NCI-H187 treated with DMSO at 0.1 percent for 48 hours (cell line): ENCODE measurements at regions not wholly inside any gene's neighbourhood (a gene's known extent, or its start where the extent isn't known, plus 50 kb on each side); places are given as distances from the start of the nearest gene placed in this dataset.
"Not testable (repeated sequence)": the region's sequence is repeated elsewhere in the genome, so short reads cannot be mapped to it uniquely, and the experiment has no call there.

ENCODE experiments used
- DNase-seq: peaks from one replicate; lab custom pipeline; 2025; lab: John Stamatoyannopoulos, UW

DNA sequence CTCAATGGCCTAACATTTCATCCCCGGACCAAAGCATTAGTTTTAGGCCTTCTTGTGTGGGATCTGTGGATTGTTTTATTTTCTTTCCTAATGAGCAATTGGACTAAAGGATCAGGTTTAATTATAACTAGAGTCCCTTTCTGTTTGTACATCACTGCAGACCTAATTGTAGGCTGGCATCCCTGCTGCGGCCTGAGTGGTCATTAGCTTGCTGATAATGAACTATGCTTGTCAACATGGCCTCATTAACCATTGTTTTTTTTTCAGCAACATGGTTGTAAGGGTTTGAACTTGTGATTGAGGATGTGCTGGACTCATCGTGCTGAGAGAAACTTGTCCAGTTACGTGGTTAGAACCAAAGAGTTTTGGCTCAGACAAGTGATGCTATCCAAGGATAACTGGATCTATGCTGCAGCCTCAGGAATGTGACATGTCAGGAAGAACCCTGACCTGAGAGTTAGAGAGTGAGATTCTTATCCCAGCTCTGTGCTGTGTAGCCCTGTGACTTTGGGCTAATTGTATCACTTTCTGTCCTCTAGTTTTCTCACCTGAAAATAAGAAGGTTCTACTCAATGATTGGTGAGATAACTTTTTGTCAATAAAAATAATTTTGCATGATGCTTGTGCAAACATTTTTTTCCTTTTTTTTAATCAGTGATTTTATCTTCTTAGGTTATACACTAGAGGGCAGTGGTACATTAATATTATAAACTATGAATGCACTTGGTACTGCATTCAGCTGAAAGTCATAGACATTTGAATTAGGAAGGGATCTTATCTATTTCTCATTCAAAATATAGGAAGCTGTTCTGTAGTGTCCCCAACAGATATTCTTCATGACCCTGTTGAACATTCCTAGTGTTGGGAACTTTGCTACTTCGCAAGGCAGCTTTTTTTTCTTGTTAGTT, 140.9 kb downstream of the RNF144B start:
- no peak for DNase-seq

DNA sequence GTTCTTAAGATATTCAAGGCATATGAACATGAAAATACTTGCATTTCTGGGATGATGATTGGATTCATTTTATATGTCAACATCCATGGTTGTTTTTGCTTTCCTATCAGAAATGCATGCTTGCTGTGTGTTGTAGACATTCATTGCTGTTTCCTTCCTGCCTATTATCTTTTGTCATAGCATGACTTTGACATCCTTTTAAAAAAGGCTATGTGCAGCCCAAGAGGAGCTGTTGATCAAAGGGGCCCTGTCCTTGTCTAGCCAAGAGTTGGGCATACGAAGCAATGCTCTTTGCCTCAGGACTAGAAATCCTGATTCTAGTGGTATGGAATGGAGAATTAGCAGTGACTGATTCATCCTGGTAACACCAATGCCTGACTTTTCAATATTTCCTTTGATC, 143.1 kb downstream of the RNF144B start:
- no peak for DNase-seq

DNA sequence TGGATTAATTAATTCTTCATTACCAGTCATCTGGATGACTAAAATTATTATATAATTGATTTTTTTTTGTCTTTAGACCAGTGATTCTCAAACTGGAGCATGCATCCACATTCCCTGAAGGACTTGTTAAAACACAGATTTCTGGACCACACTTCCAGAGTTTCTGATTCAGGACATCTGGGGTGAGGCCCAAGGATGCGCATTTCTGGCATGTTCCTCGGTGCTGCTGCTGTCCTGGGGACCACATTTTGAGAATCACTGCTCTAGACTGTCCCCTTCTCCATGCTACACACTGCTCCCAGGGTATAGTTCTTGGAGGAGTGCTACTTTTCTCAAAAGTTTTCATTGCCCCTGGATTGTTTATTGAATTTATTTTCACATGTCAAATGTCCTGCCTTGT, 145.0 kb downstream of the RNF144B start:
- no peak for DNase-seq

DNA sequence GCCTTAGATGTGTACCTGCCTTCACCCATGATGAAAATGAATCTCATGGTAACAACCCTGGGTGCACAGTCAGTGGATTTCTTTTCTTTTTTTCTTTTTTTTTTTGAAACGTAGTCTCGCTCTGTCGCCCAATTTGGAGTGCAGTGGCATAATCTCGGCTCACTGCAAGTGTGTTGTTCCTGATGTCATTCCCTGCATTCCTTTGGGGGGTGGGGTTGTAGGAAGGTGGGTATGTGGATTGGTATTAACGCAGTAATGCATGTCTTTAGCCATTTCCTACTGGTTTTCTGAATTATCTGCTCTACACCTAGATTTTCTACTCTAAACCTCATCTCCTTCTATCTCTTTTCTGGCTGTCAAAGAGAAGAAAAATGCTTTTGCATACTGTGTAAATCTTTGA, 146.6 kb downstream of the RNF144B start:
- no peak for DNase-seq

DNA sequence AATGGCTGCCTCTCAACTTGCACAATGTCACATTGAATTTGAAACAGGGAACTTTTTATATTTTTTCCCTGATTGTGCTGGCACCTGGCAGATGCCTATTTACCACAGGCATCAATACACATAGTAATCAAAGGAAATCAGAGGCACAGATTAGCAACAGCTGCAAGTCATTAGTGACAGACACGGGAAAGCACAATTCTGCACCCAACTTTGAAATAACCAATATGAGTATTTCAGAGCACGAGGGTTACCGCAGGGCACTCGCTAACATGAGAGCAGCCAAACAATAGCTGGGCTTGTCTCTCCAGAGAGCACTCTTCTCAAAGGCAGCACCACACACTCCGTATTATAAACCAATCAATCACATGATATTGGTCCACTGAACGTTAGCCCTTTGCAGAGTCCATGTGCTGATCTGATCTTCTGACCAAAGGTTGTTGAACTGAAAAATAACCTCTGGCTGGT, 149.5 kb downstream of the RNF144B start:
- no peak for DNase-seq

DNA sequence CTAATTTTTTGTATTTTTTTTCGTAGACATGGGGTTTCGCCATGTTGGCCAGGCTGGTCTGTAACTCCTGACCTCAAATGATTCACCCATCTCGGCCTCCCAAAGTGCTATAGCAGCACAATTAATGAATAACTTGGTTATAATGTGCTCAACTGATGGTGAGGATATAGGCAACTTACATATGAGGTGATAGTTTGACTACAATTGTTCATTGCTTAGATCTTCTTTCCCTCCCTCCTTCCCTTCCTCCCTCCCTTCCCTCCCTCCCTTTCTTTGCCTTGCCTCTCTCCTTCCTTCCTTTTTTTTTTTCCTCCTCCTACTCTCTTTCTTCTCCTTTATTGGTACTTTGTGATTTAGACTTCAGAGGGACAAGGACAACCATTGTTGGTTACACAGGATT, 151.2 kb downstream of the RNF144B start:
- DNase-seq, result no peak

DNA sequence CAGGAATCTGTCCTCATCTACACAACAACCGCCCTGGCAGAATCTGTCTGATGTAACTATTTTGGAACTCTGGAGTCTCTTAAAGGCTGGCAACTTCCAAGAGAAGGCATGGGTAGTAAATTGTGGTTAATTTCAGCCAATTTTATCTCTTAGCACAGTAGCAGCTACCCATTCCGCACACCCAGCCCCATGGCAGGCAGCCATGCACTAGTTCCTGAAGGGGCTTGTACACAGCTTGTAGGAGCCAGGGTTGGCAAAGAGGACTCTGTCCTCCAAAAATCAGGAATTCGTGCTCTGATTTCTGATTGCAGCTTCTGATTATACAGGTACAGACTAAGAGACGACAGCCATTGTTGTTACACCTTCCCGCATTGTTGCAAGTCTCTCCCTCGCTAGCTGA, 155.9 kb downstream of the RNF144B start:
- no peak for DNase-seq

DNA sequence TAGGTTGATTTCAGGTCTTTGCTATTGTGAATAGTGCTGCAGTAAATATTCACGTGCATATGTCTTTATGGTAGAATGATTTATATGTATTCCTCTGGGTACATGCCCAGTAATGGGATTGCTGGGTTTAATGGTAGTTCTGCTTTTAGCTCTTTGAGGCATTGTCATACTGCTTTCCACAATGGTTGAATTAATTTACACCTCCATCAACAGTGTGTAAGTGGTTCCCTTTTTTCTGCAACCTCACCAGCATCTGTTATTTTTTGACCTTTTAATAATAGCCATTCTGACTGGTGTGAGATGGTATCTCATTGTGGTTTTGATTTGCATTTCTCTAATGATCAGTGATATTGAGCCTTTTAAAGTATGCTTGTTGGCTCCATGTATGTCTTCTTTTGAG, 158.0 kb downstream of the RNF144B start:
- not testable (repeated sequence) for DNase-seq

DNA sequence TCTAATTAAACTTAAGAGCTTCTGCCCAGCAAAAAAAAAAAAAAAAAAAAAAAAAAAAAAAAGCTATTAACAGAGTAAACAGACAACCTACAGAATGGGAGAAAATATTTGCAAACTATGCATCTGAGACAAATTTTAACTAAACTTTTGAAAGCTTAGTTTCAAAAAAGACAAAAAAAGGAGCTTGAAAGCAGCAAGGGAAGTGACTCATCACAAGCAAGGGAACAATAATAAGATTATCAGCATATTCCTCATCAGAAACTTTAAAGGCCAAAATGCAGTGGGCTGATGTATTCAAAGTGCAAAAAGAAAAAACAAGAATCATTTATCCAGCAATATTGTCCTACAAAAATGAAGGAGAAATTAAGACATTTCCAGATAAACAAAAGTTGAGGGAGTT, 158.6 kb downstream of the RNF144B start:
- no peak for DNase-seq

DNA sequence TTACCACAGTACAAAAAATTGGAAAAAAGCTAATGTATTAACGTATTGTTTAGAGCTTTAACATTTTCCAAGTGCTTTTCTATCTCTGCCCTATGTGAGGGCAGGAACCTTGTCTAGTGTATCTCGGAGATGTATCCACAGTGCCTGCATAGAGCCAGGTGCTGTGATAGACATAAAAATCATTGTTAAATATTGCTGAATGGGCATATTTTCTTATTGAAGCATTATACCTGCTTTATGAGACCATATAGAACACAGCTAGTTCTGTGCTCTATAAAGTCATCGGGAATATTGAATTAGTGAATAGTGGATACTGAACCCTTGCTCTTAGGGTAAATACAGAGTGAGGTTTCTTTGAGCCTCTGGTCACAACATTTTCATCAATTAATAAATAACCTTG, 163.0 kb downstream of the RNF144B start:
- DNase-seq, result no peak

DNA sequence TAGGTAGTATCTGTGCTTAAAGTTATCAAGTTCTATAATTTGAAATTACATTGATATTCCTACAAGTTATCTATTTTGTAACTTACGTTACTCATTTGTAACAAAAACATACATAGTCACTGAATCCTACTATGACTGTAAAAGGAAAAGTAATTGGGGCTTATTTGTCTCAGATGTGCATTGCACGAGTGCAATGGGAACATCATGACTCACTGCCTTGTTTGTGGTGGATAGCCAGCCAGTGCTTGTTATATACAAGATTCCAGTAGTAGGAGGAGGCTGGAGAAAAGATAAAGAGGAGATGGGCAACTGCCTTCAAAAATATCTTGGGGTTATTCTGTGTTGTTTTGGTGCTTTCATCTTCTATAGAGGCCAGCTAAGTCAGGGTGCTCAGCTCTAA, 164.1 kb downstream of the RNF144B start:
- no peak for DNase-seq

DNA sequence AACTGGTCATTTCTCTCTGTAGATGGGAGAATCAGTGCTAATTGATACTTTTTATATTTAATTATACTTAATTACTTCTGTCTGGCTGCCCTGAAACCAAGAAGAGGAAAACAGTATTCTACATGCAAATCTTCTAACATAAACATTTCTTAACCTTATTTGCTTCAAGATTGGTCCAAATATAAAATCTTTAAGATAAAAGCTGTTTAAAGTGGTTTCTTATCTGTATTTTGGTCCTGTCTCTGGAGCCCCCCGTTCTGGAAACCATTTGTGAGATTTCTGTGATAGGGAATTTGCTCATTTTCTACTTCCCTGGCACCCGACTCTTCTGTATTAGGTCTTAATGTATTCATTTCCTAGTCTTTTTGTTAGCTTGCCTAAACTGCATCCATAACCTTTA, 168.6 kb downstream of the RNF144B start:
- no peak for DNase-seq

DNA sequence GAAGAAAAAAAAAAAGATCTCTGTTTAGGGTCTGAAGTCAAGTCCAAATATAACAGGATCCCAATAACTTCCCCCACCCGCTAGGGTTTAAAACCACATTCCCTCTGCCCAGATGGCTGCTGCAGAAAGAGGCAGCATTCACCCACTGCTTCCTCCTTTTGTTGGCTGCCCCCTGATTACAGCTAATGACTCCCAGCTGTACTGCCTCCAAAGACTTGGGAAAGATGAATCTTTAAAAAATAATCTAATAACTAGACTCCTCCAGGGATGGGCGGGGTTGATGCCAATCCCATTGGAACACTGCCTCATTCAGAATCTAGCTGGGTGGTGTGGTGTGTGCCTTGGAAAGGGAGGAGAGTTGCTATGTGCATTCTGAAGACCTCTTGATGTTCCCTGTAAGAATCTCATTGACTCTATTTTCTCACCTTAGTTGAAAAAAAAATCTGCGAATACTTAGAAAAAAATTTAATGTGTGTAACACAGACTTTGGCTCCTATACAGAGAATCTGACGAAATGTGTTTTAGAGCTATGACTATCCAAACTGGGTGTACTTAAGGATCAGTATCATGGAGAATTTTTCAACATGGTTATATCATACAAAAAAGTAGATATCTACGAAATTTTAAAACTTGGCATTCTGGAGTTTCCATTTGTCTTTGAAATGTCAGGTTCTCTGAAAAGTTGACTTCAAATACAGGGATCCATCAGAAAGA, 174.0 kb downstream of the RNF144B start:
- DNase-seq, result no peak

DNA sequence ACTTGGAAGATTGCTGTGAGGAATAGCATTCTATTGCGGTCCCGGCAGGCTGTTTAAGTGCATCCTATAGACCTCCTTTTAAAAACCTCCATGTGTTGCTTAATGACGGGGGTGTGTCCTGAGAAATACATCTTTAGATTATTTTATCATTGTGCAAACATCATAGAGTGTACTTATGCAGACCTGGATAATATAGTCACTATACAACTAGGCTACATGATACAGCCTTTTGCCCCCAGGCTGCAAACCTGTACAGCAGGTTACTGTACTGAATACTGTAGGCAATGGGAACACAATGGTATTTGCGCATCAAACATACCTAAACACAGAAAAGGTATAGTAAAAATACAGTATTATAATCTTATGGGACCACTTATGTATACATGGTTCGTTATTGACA, 175.6 kb downstream of the RNF144B start:
- DNase-seq, result no peak

DNA sequence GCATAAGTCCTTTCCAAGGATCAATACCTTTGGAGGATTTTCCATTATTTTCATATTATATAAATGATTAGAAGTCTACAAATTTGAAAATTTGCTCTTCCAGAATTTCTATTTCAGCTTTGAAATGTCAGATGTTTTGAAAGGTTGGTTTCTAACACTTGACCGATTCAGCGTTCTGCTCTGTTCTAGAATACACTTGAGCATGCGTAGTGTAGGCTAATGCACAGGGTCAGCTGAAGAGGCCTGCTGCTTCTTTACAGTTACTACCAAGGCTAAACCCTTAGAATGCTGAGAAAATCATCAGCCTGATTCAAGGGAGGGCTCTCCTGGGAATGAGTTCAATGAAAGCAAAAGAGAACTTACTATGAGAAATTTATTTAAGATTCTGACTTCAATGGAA, 177.6 kb downstream of the RNF144B start:
- no peak for DNase-seq

DNA sequence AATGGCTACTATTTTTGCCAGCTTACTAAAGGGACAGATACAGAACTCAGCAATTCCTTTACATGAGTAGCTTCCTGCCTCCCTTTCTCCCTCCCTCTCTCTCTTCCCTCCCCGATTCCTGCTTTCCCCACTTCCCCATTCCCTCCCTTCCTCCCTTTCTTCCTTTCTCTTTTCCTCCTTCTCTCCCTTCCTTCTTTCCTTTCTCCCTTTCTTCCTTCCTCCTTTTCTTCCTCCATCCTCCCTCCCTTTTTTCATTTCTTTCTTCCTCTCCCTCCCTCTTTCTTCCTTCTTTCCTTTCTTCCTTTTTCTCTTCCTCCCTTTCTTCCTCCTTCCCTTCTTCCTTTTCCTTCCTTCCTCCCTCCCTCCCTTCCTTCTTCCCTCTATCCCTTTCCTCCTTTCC, 178.1 kb downstream of the RNF144B start:
- no peak for DNase-seq

DNA sequence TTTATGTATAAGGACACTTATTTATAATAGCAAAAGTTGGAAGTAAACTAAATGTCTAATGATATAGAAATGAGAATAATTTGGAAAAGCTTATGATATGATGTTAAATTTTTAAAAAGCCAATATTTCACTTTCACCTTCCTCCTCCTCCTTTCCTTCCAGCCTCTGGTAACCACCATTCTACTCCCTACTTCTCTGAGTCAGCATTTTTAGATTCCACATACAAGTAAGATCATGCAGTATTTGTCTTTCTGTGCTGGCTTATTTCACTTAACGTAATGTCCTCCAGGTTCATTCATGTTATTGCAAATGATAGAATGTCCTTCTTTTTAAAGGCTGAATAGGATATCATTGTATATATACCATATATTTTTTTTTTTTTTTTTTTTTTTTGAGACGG, 180.2 kb downstream of the RNF144B start:
- DNase-seq, result no peak

DNA sequence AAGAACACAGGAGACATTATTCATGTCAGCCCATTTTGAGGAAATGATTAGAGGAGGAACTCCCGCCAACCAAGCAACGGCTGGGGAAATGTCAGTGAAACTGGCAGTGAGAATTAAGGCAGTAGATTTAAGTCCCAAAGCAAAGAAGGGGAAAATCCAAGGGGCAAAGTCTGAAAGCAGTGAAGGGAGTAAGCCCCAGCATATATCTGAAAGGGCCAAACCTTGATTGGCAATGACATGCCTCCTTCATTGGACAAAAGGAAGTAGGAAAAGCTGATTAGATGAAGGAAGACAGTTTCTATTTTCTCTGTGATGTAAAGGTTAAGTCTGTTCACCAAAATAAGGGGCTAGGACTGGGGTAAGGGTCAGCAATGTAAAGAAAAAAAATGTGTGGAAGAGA, 190.3 kb downstream of the RNF144B start:
- DNase-seq, result no peak

DNA sequence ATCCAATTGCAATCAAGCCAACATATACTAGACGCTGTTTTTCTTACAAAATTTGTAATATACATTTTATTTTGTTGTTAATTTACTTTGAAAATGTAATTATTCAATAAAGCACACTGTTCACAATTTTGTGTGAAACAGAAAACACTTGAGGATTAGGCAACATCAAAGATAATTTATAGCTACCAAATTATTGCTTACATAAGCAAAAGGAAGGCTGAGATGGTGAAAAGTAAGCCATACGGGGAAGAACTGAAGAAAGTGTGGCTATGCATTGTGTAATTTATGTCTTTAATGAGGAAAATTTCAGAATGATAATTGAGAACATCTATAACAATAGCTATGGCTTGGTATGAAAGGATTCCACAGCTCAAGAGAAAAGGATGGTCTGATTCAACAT, 192.0 kb downstream of the RNF144B start:
- no peak for DNase-seq

DNA sequence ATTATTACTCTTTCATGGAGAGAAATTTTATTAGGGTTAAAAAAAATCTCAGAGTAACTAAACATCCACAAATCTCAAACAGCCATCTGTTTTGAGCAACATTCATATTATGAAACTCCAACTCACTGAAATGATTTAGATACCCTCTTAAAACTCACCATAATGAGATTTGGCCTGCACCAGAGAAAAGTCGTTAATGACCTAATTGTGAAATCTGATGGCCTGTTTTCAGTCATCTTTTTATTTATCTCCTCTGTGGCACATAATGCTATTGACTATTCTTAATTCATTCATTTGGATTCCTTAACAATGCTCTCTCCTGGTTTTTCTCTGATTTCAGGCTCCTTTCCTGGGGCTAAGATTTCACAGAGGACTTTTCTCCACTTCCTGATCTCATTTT, 192.7 kb downstream of the RNF144B start:
- DNase-seq, result no peak

DNA sequence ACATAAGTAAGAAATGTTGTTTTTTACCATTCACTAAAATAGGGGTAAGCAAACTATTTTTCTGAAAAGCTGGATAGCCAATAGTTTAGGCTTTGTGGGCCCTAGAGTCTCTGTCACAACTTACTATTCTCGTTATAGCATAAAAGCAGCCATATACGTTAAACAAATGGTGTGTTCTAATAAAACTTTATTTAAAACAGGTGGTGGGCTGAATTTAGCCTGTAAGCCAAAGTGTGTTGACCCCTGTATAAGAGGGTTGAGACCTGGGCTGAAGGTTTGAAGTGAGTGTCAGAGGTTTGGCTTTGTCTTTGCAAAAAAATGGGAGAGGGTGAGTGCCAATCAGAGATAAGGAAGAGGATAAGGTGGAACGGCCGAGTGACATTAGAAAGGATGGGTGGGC, 197.2 kb downstream of the RNF144B start:
- no peak for DNase-seq

DNA sequence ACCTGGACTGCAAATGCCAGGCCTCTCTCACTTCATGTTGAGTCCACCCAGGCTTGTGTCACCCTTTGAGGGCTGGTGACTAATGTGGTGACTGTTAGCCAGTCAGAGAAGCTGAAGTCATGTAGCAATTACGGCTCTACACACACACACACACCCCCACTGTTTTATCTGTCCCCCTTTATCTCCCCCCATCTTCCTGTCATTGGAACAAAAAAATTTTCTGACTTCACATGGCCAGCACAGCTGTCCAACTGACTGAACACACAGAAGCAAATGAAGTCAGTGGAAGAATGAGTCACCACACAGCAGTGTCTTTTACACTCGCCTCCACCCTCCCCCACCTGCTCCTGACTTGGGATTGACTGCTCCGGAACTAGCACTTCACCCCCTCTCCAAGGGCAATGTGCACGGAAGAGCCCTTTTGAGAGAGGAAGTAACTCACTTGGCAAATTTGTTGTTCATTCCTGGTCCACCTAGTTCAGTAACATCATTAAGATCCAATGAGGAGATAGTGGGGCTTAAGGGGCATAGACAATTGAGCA, 198.0 kb downstream of the RNF144B start:
- DNase-seq, result no peak

DNA sequence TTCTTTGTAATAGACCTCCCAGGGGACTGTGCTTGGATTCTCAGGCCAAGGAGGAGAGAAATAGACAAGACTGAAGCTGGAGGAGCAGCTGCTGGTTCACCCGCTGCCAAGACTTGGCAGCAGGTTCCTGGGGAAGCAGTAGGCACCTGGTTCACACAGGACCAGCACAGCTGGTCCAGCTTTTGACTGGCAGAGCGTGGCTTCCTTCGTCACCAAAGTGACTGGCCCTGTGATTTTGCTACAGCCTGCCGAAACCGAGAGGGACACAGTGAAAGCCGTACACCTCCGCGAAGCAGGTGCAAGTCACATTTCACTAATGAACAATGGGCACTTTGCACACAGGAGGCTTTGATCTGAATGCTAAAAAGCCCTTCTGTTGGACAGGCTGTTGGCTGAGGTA, 199.0 kb downstream of the RNF144B start:
- no peak for DNase-seq
